DND-41 (cell line): ENCODE measurements at regions not wholly inside any gene's neighbourhood (a gene's known extent, or its start where the extent isn't known, plus 50 kb on each side); places are given as distances from the start of the nearest gene placed in this dataset.

Source experiments
- ATAC-seq: fragments of 200-7000 bp; cut with Tn5 transposase; 3 replicates; pipeline ENCODE4 v1.9.1; 2021; ENCODE audit warnings: low read depth; ENCODE audit not compliant: insufficient read depth
- DNase-seq: peaks from one replicate; pipeline ENCODE4 v3.0.0-alpha.2; 2020
- H2AFZ ChIP-seq: 2 replicates; pipeline ENCODE4 v1.6.0; 2012; ENCODE audit warnings: low read depth, low read length
- H3K27ac ChIP-seq: 2 replicates; pipeline ENCODE4 v1.5.1; 2012; ENCODE audit warnings: low read length, inconsistent platforms
- H3K27me3 ChIP-seq: fragments of 200-600 bp; sonication (generic); 2 replicates; pipeline ENCODE4 v1.6.0; 2012; ENCODE audit warnings: low read length, mild to moderate bottlenecking, inconsistent platforms; ENCODE audit not compliant: insufficient read depth, poor library complexity
- H3K36me3 ChIP-seq: 2 replicates; pipeline ENCODE4 v1.5.1; 2012; ENCODE audit warnings: low read length, inconsistent platforms; ENCODE audit not compliant: insufficient read depth
- H3K4me1 ChIP-seq: 2 replicates; pipeline ENCODE4 v1.5.1; 2012; ENCODE audit warnings: mild to moderate bottlenecking, low read length; ENCODE audit not compliant: insufficient read depth
- H3K4me2 ChIP-seq: 2 replicates; pipeline ENCODE4 v1.6.0; 2012; ENCODE audit warnings: mild to moderate bottlenecking, moderate library complexity, low read length, inconsistent platforms; ENCODE audit not compliant: insufficient read depth
- H3K4me3 ChIP-seq, 2 experiments: fragments of 200-600 bp in 1 of 2; shearing (Covaris generic) in 1 of 2; 2 replicates each; pipeline ENCODE4 v1.5.1; 2012 to 2016; ENCODE audit warnings: inconsistent platforms in 2 of 2, low read length in 2 of 2, mild to moderate bottlenecking in 2 of 2, low read depth in 1 of 2, moderate library complexity in 1 of 2
- H3K79me2 ChIP-seq: 2 replicates; pipeline ENCODE4 v1.6.0; 2012; ENCODE audit warnings: low read length, inconsistent platforms; ENCODE audit not compliant: insufficient read depth
- H3K9ac ChIP-seq: 2 replicates; pipeline ENCODE4 v1.6.0; 2012; ENCODE audit warnings: low read depth, mild to moderate bottlenecking, inconsistent platforms, low read length, moderate library complexity
- H3K9me3 ChIP-seq: 2 replicates; pipeline ENCODE4 v1.5.1; 2012; ENCODE audit warnings: low read length, moderate library complexity, mild to moderate bottlenecking, inconsistent platforms; ENCODE audit not compliant: insufficient read depth, severe bottlenecking
- H4K20me1 ChIP-seq: 2 replicates; pipeline ENCODE4 v1.6.0; 2012; ENCODE audit warnings: low read length; ENCODE audit not compliant: insufficient read depth
- CTCF ChIP-seq: IDR thresholded peaks from 2 replicates; pipeline ENCODE4 v1.5.1; 2012; ENCODE audit warnings: borderline replicate concordance, low read length, moderate library complexity, mild to moderate bottlenecking; ENCODE audit not compliant: poor library complexity, severe bottlenecking; ENCODE audit errors: extremely low read depth
- EZH2 ChIP-seq: IDR thresholded peaks from 3 replicates; pipeline ENCODE4 v1.6.1; 2012; ENCODE audit warnings: borderline replicate concordance, low read depth, mild to moderate bottlenecking, moderate library complexity, low read length, inconsistent platforms; ENCODE audit not compliant: severe bottlenecking

- Histone ChIP-seq H3K9me3 (no peaks in the 10 kb centered on the region), H3K27me3 (peaks cover 6% of the 10 kb centered on the region), H2AFZ (no peak overlapping the region), H3K79me2 (no peaks in the 10 kb centered on the region), H3K4me2 (no peak overlapping the region), H3K9ac (no peak overlapping the region), H3K4me1 (no peaks in the 10 kb centered on the region), H3K36me3 (no peaks in the 10 kb centered on the region), H4K20me1 (no peaks in the 10 kb centered on the region), H3K4me3 (no peak overlapping the region), H3K27ac (no peak overlapping the region)
- no peak for TF ChIP-seq EZH2
- no peak for TF ChIP-seq CTCF
- no peak for DNase-seq
- no peak for ATAC-seq
Measured at GRCh38 chr5:56763711-56764466, 51.5 kb upstream of the MAP3K1 start.

- no peak for TF ChIP-seq EZH2
- TF ChIP-seq CTCF: no peak
- Histone ChIP-seq H3K79me2 (no peaks in the 10 kb centered on the region), H3K9ac (no peak overlapping the region), H3K4me1 (no peaks in the 10 kb centered on the region), H3K36me3 (no peaks in the 10 kb centered on the region), H3K9me3 (no peaks in the 10 kb centered on the region), H2AFZ (no peak overlapping the region), H3K27ac (no peak overlapping the region), H4K20me1 (no peaks in the 10 kb centered on the region), H3K4me3 (no peak overlapping the region), H3K4me2 (no peak overlapping the region), H3K27me3 (peaks cover 6% of the 10 kb centered on the region)
- DNase-seq (no peak), ATAC-seq (no peak)
Measured at GRCh38 chr5:56763182-56763581, 52.2 kb upstream of the MAP3K1 start.

GRCh38 chr5:56761151-56761885 lies 54.0 kb upstream of the MAP3K1 start:
- no peak overlapping the region for H2AFZ ChIP-seq
- no peak overlapping the region for H3K4me3 ChIP-seq
- no peaks in the 10 kb centered on the region for H3K9me3 ChIP-seq
- no peaks in the 10 kb centered on the region for H3K4me1 ChIP-seq
- ATAC-seq (no peak), DNase-seq (no peak)
- no peaks in the 10 kb centered on the region for H4K20me1 ChIP-seq
- no peak overlapping the region for H3K27ac ChIP-seq
- no peaks in the 10 kb centered on the region for H3K79me2 ChIP-seq
- H3K27me3 ChIP-seq: peaks cover 6% of the 10 kb centered on the region
- no peaks in the 10 kb centered on the region for H3K36me3 ChIP-seq
- H3K9ac ChIP-seq: no peak overlapping the region
- TF ChIP-seq EZH2 (no peak), CTCF (no peak)
- no peak overlapping the region for H3K4me2 ChIP-seq
